SK-N-SH treated with all-trans-retinoic acid at 6 μM for 48 hours (cell line): ENCODE measurements at regions not wholly inside any gene's neighbourhood (a gene's known extent, or its start where the extent isn't known, plus 50 kb on each side); places are given as distances from the start of the nearest gene placed in this dataset.

ENCODE experiments used
- ARNTL ChIP-seq: fragments of 450-650 bp; formaldehyde crosslinking; IDR thresholded peaks from 2 replicates; pipeline ENCODE4 v1.5.0; 2020; ENCODE audit warnings: low read depth, mild to moderate bottlenecking, moderate library complexity, borderline replicate concordance
- CSDC2 ChIP-seq: fragments of 250-450 bp; sonication (Bioruptor Pico); IDR thresholded peaks from 2 replicates; pipeline ENCODE4 v1.5.0; 2020; ENCODE audit warnings: mild to moderate bottlenecking, moderate library complexity
- PATZ1 ChIP-seq: fragments of 250-450 bp; sonication (Bioruptor Pico); IDR thresholded peaks from 2 replicates; pipeline ENCODE4 v1.8.0; 2020; ENCODE audit warnings: mild to moderate bottlenecking, moderate library complexity, borderline replicate concordance
- POU6F1 ChIP-seq: fragments of 250-450 bp; sonication (Bioruptor Pico); IDR thresholded peaks from 2 replicates; pipeline ENCODE4 v1.8.0; 2021; ENCODE audit warnings: low read depth, mild to moderate bottlenecking, moderate library complexity, borderline replicate concordance
- RARB ChIP-seq: fragments of 250-450 bp; sonication (Bioruptor Pico); IDR thresholded peaks from 2 replicates; pipeline ENCODE4 v1.8.0; 2021; ENCODE audit warnings: mild to moderate bottlenecking, moderate library complexity
- TOX ChIP-seq: fragments of 250-450 bp; sonication (Bioruptor Pico); IDR thresholded peaks from 2 replicates; pipeline ENCODE4 v1.8.0; 2021; ENCODE audit warnings: mild to moderate bottlenecking, moderate library complexity, borderline replicate concordance
- ZNF565 ChIP-seq: fragments of 450-650 bp; formaldehyde crosslinking; conservative IDR thresholded peaks from 2 replicates; pipeline ENCODE4 v1.5.0; 2020; ENCODE audit warnings: low read depth, mild to moderate bottlenecking, moderate library complexity
- ZNF70 ChIP-seq: fragments of 450-650 bp; formaldehyde crosslinking; IDR thresholded peaks from 2 replicates; pipeline ENCODE4 v1.5.0; 2020; ENCODE audit warnings: mild to moderate bottlenecking, moderate library complexity
- ZNF8 ChIP-seq: fragments of 450-650 bp; formaldehyde crosslinking; IDR thresholded peaks from 2 replicates; pipeline ENCODE4 v1.5.0; 2020; ENCODE audit warnings: mild to moderate bottlenecking, moderate library complexity
- TF ChIP-seq, protein P1 (sequence below): fragments of 250-450 bp; sonication (Bioruptor Pico); IDR thresholded peaks from 2 replicates; pipeline ENCODE4 v1.5.1; 2020; ENCODE audit warnings: low read depth, mild to moderate bottlenecking, moderate library complexity

- TF ChIP-seq TOX (CRISPR knock-in tag) (no peak), ARNTL (CRISPR knock-in tag) (no peak), RARB (no peak), PATZ1 (CRISPR knock-in tag) (no peak), ZNF565 (CRISPR knock-in tag) (no peak), CSDC2 (CRISPR knock-in tag) (no peak), POU6F1 (CRISPR knock-in tag) (no peak), ZNF8 (CRISPR knock-in tag) (no peak), ZNF70 (CRISPR knock-in tag) (no peak)
- TF ChIP-seq, protein P1, sequence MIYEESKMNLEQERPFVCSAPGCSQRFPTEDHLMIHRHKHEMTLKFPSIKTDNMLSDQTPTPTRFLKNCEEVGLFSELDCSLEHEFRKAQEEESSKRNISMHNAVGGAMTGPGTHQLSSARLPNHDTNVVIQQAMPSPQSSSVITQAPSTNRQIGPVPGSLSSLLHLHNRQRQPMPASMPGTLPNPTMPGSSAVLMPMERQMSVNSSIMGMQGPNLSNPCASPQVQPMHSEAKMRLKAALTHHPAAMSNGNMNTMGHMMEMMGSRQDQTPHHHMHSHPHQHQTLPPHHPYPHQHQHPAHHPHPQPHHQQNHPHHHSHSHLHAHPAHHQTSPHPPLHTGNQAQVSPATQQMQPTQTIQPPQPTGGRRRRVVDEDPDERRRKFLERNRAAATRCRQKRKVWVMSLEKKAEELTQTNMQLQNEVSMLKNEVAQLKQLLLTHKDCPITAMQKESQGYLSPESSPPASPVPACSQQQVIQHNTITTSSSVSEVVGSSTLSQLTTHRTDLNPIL (CRISPR knock-in tag) = no peak
These were observed 137.4 kb upstream of the SEMA3D start for GRCh38 chr7:85324145-85324799.
